HK-2 (cell line): ENCODE measurements at regions not wholly inside any gene's neighbourhood (a gene's known extent, or its start where the extent isn't known, plus 50 kb on each side); places are given as distances from the start of the nearest gene placed in this dataset.
"Not testable (repeated sequence)": the region's sequence is repeated elsewhere in the genome, so short reads cannot be mapped to it uniquely, and the experiment has no call there.

Experiments
- DNase-seq: peaks from one replicate; pipeline ENCODE4 v3.0.0-alpha.2; 2018; ENCODE audit not compliant: unreplicated experiment

- DNase-seq, result no peak
Observed at GRCh38 chr1:99361406-99361805, 97.1 kb downstream of the PLPPR4 start.

GRCh38 chr1:99363531-99363930 is 99.2 kb downstream of the PLPPR4 start:
- DNase-seq, result no peak

DNA sequence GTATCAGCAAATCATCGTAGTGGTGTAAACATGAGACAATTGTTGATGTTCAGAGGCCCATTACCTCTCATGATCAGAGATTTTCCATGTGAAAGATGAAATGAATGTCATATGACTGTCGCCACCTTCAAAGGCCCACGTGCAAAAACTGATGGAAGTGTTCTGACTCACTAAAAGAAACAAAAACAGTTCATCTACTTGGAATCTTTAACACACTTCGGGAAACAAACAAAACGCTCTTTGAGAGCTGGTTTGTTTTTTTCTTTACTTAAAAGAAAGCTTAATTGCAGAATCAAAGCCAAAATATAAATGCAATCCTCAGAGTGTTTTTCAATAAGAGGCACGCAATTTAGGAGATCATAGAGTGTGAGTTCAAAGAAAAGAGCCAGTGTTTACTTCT is 100.8 kb downstream of the PLPPR4 start:
- no peak for DNase-seq

GRCh38 chr1:99365545-99365944 is 101.3 kb downstream of the PLPPR4 start:
- no peak for DNase-seq

- no peak for DNase-seq
Observed at GRCh38 chr1:99369154-99369553, 104.9 kb downstream of the PLPPR4 start.

DNA sequence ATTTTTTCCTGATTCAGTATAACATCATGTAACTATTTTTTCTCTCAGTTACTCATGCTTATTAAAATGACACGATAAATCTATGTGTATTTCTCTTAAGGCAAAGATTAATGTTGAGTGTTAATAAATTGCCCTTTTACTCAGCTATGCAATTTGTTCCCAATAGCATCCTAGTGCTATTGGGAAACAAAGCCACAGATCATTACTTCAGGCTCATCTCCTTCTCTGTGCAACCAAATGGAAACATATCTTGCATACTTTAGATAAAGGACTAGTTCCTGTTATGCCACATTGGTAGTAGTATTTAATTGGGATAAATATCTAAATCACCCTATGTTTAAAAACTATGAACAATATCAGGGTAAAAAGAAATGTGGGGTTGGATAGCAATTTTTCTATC is 106.2 kb downstream of the PLPPR4 start:
- no peak for DNase-seq

GRCh38 chr1:99371413-99371812 is 107.1 kb downstream of the PLPPR4 start:
- no peak for DNase-seq

- no peak for DNase-seq
Observed at GRCh38 chr1:99374109-99374508, 109.8 kb downstream of the PLPPR4 start.

- DNase-seq, result not testable (repeated sequence)
Observed at GRCh38 chr1:99374693-99375092, 110.4 kb downstream of the PLPPR4 start.

GRCh38 chr1:99384021-99384420 is 119.7 kb downstream of the PLPPR4 start:
- no peak for DNase-seq

DNA sequence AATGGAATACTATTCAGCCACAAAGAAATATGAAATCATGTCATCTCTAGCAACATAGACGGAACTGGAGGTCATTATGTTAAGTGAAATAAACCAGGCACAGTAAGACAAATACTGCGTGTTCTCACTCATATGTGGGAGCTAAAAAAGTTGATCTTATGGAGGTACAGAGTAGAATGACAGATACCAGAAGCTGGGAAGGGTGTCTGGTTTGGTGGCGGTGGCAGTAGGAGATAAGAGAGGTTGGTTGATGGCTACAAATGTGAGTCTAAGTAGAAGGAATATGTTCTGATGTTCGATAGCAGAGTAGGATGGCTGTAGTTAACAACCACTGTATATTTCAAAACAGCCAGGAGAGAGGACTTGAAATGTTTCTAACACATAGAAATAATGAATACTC is 121.6 kb downstream of the PLPPR4 start:
- DNase-seq, result no peak

DNA sequence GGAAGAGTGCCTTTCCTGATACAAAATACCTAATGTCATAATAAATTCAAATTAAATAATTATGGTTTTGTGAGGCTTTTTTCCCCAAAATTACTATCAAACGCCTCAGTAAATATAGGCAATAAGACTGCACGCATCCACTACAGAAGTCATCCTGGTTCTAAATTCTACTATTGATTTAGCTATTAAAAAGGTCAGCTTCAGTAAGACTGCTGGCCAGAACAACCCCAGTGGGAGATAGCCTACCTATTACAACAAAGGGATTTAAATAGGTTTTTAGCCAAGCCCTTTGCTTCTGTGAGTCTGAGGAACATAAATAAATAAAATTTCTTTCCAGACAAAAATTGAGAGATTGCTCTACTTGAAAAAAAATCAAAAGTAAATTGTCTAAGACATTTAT is 132.1 kb downstream of the PLPPR4 start:
- DNase-seq, result no peak

DNA sequence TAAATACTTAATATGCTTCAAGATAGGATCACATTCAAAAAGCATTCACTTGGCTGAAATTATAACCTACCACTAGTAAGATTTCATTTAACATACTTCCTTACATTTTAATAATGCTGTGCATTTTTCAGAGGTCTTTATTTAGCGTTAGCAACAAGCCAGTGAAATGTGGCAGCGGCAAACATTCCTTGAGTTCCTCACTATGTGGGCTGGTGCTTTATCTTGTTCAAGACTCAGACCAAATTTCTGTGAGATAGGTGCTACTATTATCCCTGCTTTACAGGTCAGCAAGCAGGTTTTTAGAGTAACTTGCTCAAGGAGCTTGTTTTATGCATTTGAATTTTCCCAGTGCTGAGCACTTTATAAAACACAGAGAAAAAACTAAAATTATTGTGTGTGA is 132.7 kb downstream of the PLPPR4 start:
- DNase-seq, result no peak

DNA sequence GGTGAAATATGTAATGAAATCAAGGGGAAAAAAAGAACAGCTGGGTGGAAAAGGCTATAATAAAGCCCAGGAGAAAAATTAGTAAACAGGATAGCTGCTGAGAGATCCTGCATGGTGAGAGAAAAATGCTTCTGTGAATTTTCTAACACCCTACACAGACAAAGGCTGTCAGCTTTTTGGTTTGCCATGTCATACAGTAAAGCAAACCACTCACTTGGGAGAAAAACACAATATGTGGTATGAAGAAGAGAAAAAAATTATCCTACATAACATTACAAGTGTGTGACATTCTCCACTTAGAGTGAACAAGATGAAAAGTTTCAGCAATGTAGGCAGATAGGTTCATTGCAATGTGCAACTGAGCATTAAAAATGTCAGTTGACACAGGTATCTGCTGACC is 133.6 kb downstream of the PLPPR4 start:
- DNase-seq, result no peak

GRCh38 chr1:99401556-99401955 is 137.3 kb downstream of the PLPPR4 start:
- DNase-seq, result not testable (repeated sequence)

DNA sequence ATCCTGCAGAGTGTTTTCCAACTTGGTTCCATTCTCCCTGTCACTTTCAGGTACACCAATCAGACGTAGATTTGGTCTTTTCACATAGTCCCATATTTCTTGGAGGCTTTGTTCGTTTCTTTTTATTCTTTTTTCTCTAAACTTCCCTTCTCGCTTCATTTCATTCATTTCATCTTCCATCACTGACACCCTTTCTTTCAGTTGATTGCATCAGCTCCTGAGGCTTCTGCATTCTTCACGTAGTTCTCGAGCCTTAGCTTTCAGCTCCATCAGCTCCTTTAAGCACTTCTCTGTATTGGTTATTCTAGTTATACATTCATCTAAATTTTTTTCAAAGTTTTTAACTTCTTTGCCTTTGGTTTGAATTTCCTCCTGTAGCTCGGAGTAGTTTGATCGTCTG is 140.1 kb downstream of the PLPPR4 start:
- DNase-seq, result not testable (repeated sequence)

GRCh38 chr1:99405325-99405724 is 141.0 kb downstream of the PLPPR4 start:
- DNase-seq, result not testable (repeated sequence)

DNA sequence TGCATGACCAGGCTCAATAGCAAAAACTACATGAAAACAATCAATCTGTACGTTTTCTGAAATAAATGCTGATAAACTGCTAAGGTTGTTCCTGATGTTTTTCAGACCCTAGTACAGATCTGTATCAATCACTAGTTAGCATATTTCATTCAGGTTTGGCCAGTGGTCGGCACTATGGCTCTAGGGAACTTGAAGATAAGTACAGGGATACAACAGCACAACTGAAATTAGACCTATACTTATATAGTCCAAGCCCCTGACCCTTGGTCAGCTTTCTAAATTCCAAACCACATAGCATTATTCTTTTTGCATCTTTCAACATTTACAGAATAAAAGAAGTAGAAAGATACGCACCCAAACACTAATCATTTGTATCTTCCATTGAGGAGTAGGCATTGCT is 142.7 kb downstream of the PLPPR4 start:
- DNase-seq, result no peak

DNA sequence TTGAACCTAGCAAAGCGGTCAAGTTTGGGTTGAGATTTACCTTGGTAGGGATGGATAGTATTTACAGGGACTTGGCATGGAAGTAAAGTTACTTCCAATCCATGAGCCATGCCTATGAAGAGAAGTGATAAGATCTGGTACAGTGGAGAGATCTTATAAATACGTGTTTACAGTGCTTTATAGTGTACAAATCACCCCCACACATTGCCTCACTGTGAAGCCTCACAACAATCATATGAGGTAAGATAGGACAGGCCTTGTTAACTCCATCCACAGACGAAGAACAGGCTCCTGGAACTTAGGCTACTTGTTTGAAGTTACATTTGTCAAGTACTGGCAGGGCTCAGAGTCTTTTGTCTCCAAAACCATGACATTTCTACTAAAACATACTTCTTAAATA is 159.8 kb downstream of the PLPPR4 start:
- DNase-seq, result no peak

- DNase-seq, result no peak
Observed at GRCh38 chr1:99429754-99430153, 165.5 kb downstream of the PLPPR4 start.

DNA sequence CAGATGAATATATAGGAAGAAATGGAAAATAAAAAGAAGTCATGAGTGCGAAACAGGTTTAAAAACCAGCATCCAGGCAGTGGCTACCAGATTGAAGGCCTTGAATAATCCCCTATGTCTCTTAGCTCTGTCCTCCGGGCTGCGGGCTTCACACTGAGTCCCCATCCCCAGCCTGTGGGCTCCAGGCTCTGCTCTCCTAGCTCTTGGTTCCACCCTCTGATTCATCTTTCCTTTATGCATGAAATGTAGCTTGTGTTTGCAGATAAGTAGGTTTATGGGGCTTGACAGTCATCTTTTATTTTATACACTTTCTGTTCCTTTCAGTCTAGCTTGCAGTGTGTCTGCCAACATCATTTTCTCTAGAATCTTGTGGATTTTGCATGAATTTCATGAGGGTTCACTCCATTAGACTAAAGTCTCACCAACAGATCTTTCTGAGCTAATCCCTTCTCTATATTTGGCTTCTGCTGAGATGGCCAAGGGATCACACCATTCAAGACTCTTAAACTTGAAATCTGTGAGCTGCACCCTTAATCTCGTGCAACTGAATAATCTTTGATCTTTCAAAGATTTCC is 174.5 kb downstream of the PLPPR4 start:
- DNase-seq, result no peak

DNA sequence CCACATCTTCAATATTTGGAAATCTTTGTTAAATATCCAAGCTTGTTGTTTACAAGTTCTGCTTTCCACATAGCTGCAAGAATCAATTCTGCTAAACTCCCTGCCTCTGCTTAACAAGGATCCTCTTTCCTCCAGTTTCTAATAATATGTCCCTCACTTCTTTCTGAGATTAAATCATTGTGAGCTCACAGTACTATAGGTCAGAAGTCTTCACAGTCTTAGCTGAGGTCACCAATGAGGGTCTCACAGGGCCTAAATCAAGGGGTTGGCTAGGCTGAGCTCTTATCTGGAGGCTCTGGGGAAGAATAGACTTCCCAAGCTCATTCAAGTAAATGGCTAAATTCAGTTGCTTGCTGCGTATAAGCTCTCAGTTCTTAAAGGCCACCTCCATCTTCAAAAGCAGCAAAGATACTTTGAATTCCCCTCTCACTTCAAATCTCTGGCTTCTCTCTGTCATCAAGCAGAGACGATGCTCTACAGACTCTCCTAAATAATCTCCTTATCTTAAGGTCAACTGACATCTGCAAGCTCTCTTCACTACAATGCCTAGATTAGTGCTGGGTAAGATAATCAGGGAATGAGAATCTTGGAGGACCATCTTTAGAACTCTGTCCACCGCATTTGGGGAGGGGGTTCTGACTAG is 175.3 kb downstream of the PLPPR4 start:
- no peak for DNase-seq

GRCh38 chr1:99441299-99442095 is 177.2 kb downstream of the PLPPR4 start:
- DNase-seq, result no peak
